H9 (cell line): ENCODE measurements at regions not wholly inside any gene's neighbourhood (a gene's known extent, or its start where the extent isn't known, plus 50 kb on each side); places are given as distances from the start of the nearest gene placed in this dataset.

Source experiments
- DNase-seq: peaks from one replicate; pipeline ENCODE4 v3.0.0-alpha.2; 2017
- H2AFZ ChIP-seq: one replicate; pipeline ENCODE4 v1.6.1; 2013; ENCODE audit warnings: mild to moderate bottlenecking, low read length, control low read depth, moderate library complexity
- H2AK5ac ChIP-seq: 2 replicates; pipeline ENCODE4 v1.6.1; 2013; ENCODE audit warnings: low read length, control low read depth, mixed read lengths; ENCODE audit not compliant: insufficient read length
- H2BK120ac ChIP-seq: one replicate; pipeline ENCODE4 v1.6.1; 2013; ENCODE audit warnings: low read depth, mild to moderate bottlenecking, low read length, control low read depth, inconsistent platforms; ENCODE audit not compliant: poor library complexity, severe bottlenecking
- H2BK12ac ChIP-seq: 2 replicates; pipeline ENCODE4 v1.6.1; 2013; ENCODE audit warnings: low read length, control low read depth, mixed read lengths, low read depth; ENCODE audit not compliant: insufficient read length
- H2BK15ac ChIP-seq: 2 replicates; pipeline ENCODE4 v1.6.1; 2013; ENCODE audit warnings: low read depth, low read length, control low read depth
- H2BK20ac ChIP-seq: one replicate; pipeline ENCODE4 v1.6.1; 2013; ENCODE audit warnings: low read depth, mild to moderate bottlenecking, low read length, control low read depth, inconsistent platforms; ENCODE audit not compliant: poor library complexity, severe bottlenecking
- H2BK5ac ChIP-seq: 2 replicates; pipeline ENCODE4 v1.6.1; 2013; ENCODE audit warnings: low read length, control low read depth, mixed read lengths; ENCODE audit not compliant: insufficient read length
- H3K14ac ChIP-seq: 2 replicates; pipeline ENCODE4 v1.6.1; 2013; ENCODE audit warnings: low read length, control low read depth; ENCODE audit not compliant: insufficient read depth
- H3K18ac ChIP-seq: 2 replicates; pipeline ENCODE4 v1.6.1; 2013; ENCODE audit warnings: low read depth, mild to moderate bottlenecking, mixed read lengths, low read length, control low read depth; ENCODE audit not compliant: insufficient read length
- H3K23ac ChIP-seq: 2 replicates; pipeline ENCODE4 v1.6.1; 2013; ENCODE audit warnings: low read length, control low read depth, mixed read lengths, low read depth; ENCODE audit not compliant: insufficient read length
- H3K23me2 ChIP-seq: 2 replicates; pipeline ENCODE4 v1.6.1; 2013; ENCODE audit warnings: low read depth, mild to moderate bottlenecking, mixed read lengths, low read length, control low read depth; ENCODE audit not compliant: insufficient read length, poor library complexity, severe bottlenecking
- H3K27ac ChIP-seq: 2 replicates; pipeline ENCODE4 v1.5.1; 2013; ENCODE audit warnings: low read length, control low read depth, mixed read lengths, low read depth; ENCODE audit not compliant: insufficient read length
- H3K27me3 ChIP-seq: 2 replicates; pipeline ENCODE4 v1.6.1; 2013; ENCODE audit warnings: low read length, control low read depth, inconsistent platforms; ENCODE audit not compliant: insufficient read depth
- H3K4ac ChIP-seq: 2 replicates; pipeline ENCODE4 v1.6.1; 2013; ENCODE audit warnings: low read depth, mild to moderate bottlenecking, control low read depth, inconsistent platforms, low read length, moderate library complexity
- H3K4me1 ChIP-seq: 2 replicates; pipeline ENCODE4 v1.6.1; 2013; ENCODE audit warnings: low read length, control low read depth, inconsistent platforms; ENCODE audit not compliant: insufficient read depth
- H3K4me2 ChIP-seq: 2 replicates; pipeline ENCODE4 v1.6.1; 2013; ENCODE audit warnings: low read length, control low read depth, mixed read lengths; ENCODE audit not compliant: insufficient read length, insufficient read depth
- H3K56ac ChIP-seq: 2 replicates; pipeline ENCODE4 v1.6.1; 2013; ENCODE audit warnings: low read depth, mild to moderate bottlenecking, mixed read lengths, low read length, control low read depth; ENCODE audit not compliant: insufficient read length
- H3K79me1 ChIP-seq: 2 replicates; pipeline ENCODE4 v1.6.1; 2013; ENCODE audit warnings: low read depth, mild to moderate bottlenecking, moderate library complexity, low read length, control low read depth, inconsistent platforms; ENCODE audit not compliant: insufficient read depth, poor library complexity, severe bottlenecking
- H3K79me2 ChIP-seq: 2 replicates; pipeline ENCODE4 v1.6.1; 2013; ENCODE audit warnings: low read length, control low read depth, inconsistent platforms; ENCODE audit not compliant: insufficient read depth
- H3K9ac ChIP-seq: 2 replicates; pipeline ENCODE4 v1.6.1; 2013; ENCODE audit warnings: low read length, control low read depth, mixed read lengths; ENCODE audit not compliant: insufficient read length; ENCODE audit errors: extremely low read depth
- H3K9me3 ChIP-seq: one replicate; pipeline ENCODE4 v1.6.1; 2013; ENCODE audit warnings: low read depth, low read length, inconsistent platforms; ENCODE audit not compliant: control insufficient read depth
- H3T11ph ChIP-seq: one replicate; pipeline ENCODE4 v1.6.1; 2013; ENCODE audit warnings: mild to moderate bottlenecking, low read length, control low read depth, inconsistent platforms
- H4K20me1 ChIP-seq: one replicate; pipeline ENCODE4 v1.6.1; 2013; ENCODE audit not compliant: control insufficient read depth, insufficient read length, insufficient read depth
- H4K5ac ChIP-seq: 2 replicates; pipeline ENCODE4 v1.6.1; 2013; ENCODE audit warnings: low read depth, mild to moderate bottlenecking, mixed read lengths, low read length, control low read depth; ENCODE audit not compliant: insufficient read length
- H4K8ac ChIP-seq: replicated peaks from 2 replicates; pipeline ENCODE4 v1.6.1; 2013; ENCODE audit warnings: low read length, control low read depth, mixed read lengths, low read depth; ENCODE audit not compliant: insufficient read length
- H4K91ac ChIP-seq: 2 replicates; pipeline ENCODE4 v1.6.1; 2013; ENCODE audit warnings: low read depth, mild to moderate bottlenecking, moderate library complexity, mixed read lengths, low read length, control low read depth; ENCODE audit not compliant: insufficient read length
- H3K27ac Mint-ChIP-seq, 3 experiments: 2 replicates in 2 of 3; 3 replicates in 1 of 3; pipeline ENCODE4 v1.8.0; 2020 to 2021; ENCODE audit warnings: mixed read lengths in 3 of 3, mild to moderate bottlenecking in 1 of 3, moderate library complexity in 1 of 3
- H3K27me3 Mint-ChIP-seq: 2 replicates; pipeline ENCODE4 v1.8.0; 2021; ENCODE audit warnings: low read depth, mild to moderate bottlenecking, moderate library complexity, mixed read lengths
- H3K36me3 Mint-ChIP-seq, 3 experiments: 2 replicates in 2 of 3; 3 replicates in 1 of 3; pipeline ENCODE4 v1.8.0; 2020 to 2021; ENCODE audit warnings: low read depth in 3 of 3, mixed read lengths in 3 of 3; ENCODE audit not compliant: insufficient read depth in 1 of 3
- H3K4me1 Mint-ChIP-seq, 2 experiments: 2 replicates each; pipeline ENCODE4 v1.8.0; 2020; ENCODE audit warnings: mixed read lengths in 2 of 2
- H3K4me3 Mint-ChIP-seq, 2 experiments: 2 replicates in 1 of 2; 3 replicates in 1 of 2; pipeline ENCODE4 v1.8.0; 2020 to 2021; ENCODE audit warnings: mild to moderate bottlenecking in 2 of 2, mixed read lengths in 2 of 2, moderate library complexity in 1 of 2
- H3K9me3 Mint-ChIP-seq, 2 experiments: 2 replicates in 1 of 2; 3 replicates in 1 of 2; pipeline ENCODE4 v1.8.0; 2020; ENCODE audit warnings: mild to moderate bottlenecking in 2 of 2, mixed read lengths in 2 of 2, moderate library complexity in 1 of 2
- CTCF ChIP-seq: fragments of 200-600 bp; sonication (generic); conservative IDR thresholded peaks from 3 replicates; pipeline ENCODE4 v1.8.0; 2021; ENCODE audit warnings: antibody characterized with exemption, mild to moderate bottlenecking
- WGBS: extraction: QIAGEN DNeasy Blood & Tissue Kit; methylation state at CpG from one replicate; pipeline ENCODE4 v1.1.7; 2013; ENCODE audit warnings: missing lambda C conversion rate, low lambda C conversion rate, mixed read lengths; ENCODE audit not compliant: insufficient read length; ENCODE audit errors: extremely low coverage; 5-methylcytosine and 5-hydroxymethylcytosine counted together

GRCh38 chr5:74167206-74167929, 473.2 kb downstream of the ENC1 start:
- no peaks in the 10 kb centered on the region for H3K36me3 Mint-ChIP-seq
- no peak overlapping the region for H4K91ac ChIP-seq
- no peak for TF ChIP-seq CTCF
- H4K8ac ChIP-seq: no peak overlapping the region
- no peak overlapping the region for H3K56ac ChIP-seq
- H2AK5ac ChIP-seq: no peak overlapping the region
- H3K23ac ChIP-seq: no peak overlapping the region
- H3K27me3 ChIP-seq: no peaks in the 10 kb centered on the region
- no peak overlapping the region for H3K14ac ChIP-seq
- H2BK12ac ChIP-seq: no peak overlapping the region
- no peak overlapping the region for H3K18ac ChIP-seq
- no peaks in the 10 kb centered on the region for H3K9me3 Mint-ChIP-seq
- no peak overlapping the region for H3T11ph ChIP-seq
- H3K27me3 Mint-ChIP-seq: peaks cover 2% of the 10 kb centered on the region; the same call in 1 of the 2 replicates
- H3K9me3 ChIP-seq: no peaks in the 10 kb centered on the region
- H4K5ac ChIP-seq: no peak overlapping the region
- H3K27ac ChIP-seq: no peak overlapping the region
- no peak overlapping the region for H2BK15ac ChIP-seq
- no peak overlapping the region for H2BK20ac ChIP-seq
- no peaks in the 10 kb centered on the region; the same call in 1 of the 2 replicates for H3K4me1 ChIP-seq
- no peak overlapping the region for H3K4me2 ChIP-seq
- H3K23me2 ChIP-seq: no peaks in the 10 kb centered on the region
- H3K4me3 Mint-ChIP-seq: no peak overlapping the region
- H3K27ac Mint-ChIP-seq: no peak overlapping the region; a peak in 1 of 7 replicates
- H2BK120ac ChIP-seq: no peak overlapping the region
- H3K79me1 ChIP-seq: no peaks in the 10 kb centered on the region
- no peak overlapping the region for H2AFZ ChIP-seq
- no peaks in the 10 kb centered on the region for H3K79me2 ChIP-seq
- no peaks in the 10 kb centered on the region; a peak in 1 of 4 replicates for H3K4me1 Mint-ChIP-seq
- H3K9ac ChIP-seq: no peak overlapping the region
- no peak for DNase-seq
- no peaks in the 10 kb centered on the region for H4K20me1 ChIP-seq
- no peak overlapping the region for H3K4ac ChIP-seq
- no CpG with 5 or more reads among the region's 6 CpGs for WGBS
- H2BK5ac ChIP-seq: no peak overlapping the region
